Frontal cortex (tissue), 3 donors: ENCODE measurements at regions not wholly inside any gene's neighbourhood (a gene's known extent, or its start where the extent isn't known, plus 50 kb on each side); places are given as distances from the start of the nearest gene placed in this dataset.
"Not testable (repeated sequence)": the region's sequence is repeated elsewhere in the genome, so short reads cannot be mapped to it uniquely, and the experiment has no call there.

Experiments used
- DNase-seq, 2 donors: peaks; one replicate each; pipeline ENCODE4 v3.0.0; 2012; ENCODE audit warnings: low spot score in 2 of 2
- FAIRE-seq: peaks from 2 replicates; lab custom pipeline; 2012; peaks lifted over from hg19 to GRCh38; lab: Jason Lieb, UNC
- donor health status: control.
- donor health status: control.
- donor health status: control.

- DNase-seq (no peak), FAIRE-seq (no peak)
Measured at GRCh38 chr6:131336596-131336995, 201.3 kb downstream of the AKAP7 start.

GRCh38 chr6:131346896-131347295 is 211.6 kb downstream of the AKAP7 start:
- not testable (repeated sequence) for FAIRE-seq, DNase-seq

GRCh38 chr6:131348572-131348971 is 213.3 kb downstream of the AKAP7 start:
- DNase-seq (no peak), FAIRE-seq (no peak)

- DNase-seq (no peak), FAIRE-seq (no peak)
Measured at GRCh38 chr6:131349199-131349598, 213.9 kb downstream of the AKAP7 start.

GRCh38 chr6:131353106-131353505 is 217.8 kb downstream of the AKAP7 start:
- DNase-seq (no peak), FAIRE-seq (no peak)

- DNase-seq (no peak), FAIRE-seq (no peak)
Measured at GRCh38 chr6:131353876-131354275, 218.6 kb downstream of the AKAP7 start.

- DNase-seq (no peak), FAIRE-seq (no peak)
Measured at GRCh38 chr6:131354356-131354755, 218.7 kb upstream of the ARG1 start.

- FAIRE-seq = no peak
- no peak for DNase-seq
Measured at GRCh38 chr6:131356161-131356560, 216.9 kb upstream of the ARG1 start.

- no peak for DNase-seq
- FAIRE-seq = no peak
Measured at GRCh38 chr6:131357501-131357900, 215.5 kb upstream of the ARG1 start.

- FAIRE-seq = no peak
- no peak for DNase-seq
Measured at GRCh38 chr6:131362070-131362469, 211.0 kb upstream of the ARG1 start.

GRCh38 chr6:131362696-131363095 is 210.3 kb upstream of the ARG1 start:
- FAIRE-seq (no peak), DNase-seq (no peak)

GRCh38 chr6:131363947-131364834 is 208.8 kb upstream of the ARG1 start:
- FAIRE-seq (no peak), DNase-seq (no peak)

GRCh38 chr6:131366223-131366622 is 206.8 kb upstream of the ARG1 start:
- FAIRE-seq (no peak), DNase-seq (no peak)

- DNase-seq = no peak
- no peak for FAIRE-seq
Measured at GRCh38 chr6:131367206-131367873, 205.7 kb upstream of the ARG1 start.

- DNase-seq (peak; percentile 4 to 24), FAIRE-seq (no peak)
Measured at GRCh38 chr6:131368198-131368911, 204.7 kb upstream of the ARG1 start.

GRCh38 chr6:131372535-131372934 is 200.5 kb upstream of the ARG1 start:
- FAIRE-seq = no peak
- no peak for DNase-seq

- DNase-seq = no peak
- FAIRE-seq = no peak
Measured at GRCh38 chr6:131377112-131377705, 195.8 kb upstream of the ARG1 start.

GRCh38 chr6:131378874-131379273 is 194.2 kb upstream of the ARG1 start:
- FAIRE-seq (no peak), DNase-seq (no peak)

- FAIRE-seq (no peak), DNase-seq (no peak)
Measured at GRCh38 chr6:131379948-131380347, 193.1 kb upstream of the ARG1 start.

- DNase-seq (no peak), FAIRE-seq (no peak)
Measured at GRCh38 chr6:131381052-131381708, 191.8 kb upstream of the ARG1 start.
